H9 (cell line): ENCODE measurements at regions not wholly inside any gene's neighbourhood (a gene's known extent, or its start where the extent isn't known, plus 50 kb on each side); places are given as distances from the start of the nearest gene placed in this dataset.
"Not testable (repeated sequence)": the region's sequence is repeated elsewhere in the genome, so short reads cannot be mapped to it uniquely, and the experiment has no call there.

Experiments
- DNase-seq: peaks from one replicate; pipeline ENCODE4 v3.0.0-alpha.2; 2017
- H2AFZ ChIP-seq: one replicate; pipeline ENCODE4 v1.6.1; 2013; ENCODE audit warnings: mild to moderate bottlenecking, low read length, control low read depth, moderate library complexity
- H2AK5ac ChIP-seq: 2 replicates; pipeline ENCODE4 v1.6.1; 2013; ENCODE audit warnings: low read length, control low read depth, mixed read lengths; ENCODE audit not compliant: insufficient read length
- H2BK120ac ChIP-seq: one replicate; pipeline ENCODE4 v1.6.1; 2013; ENCODE audit warnings: low read depth, mild to moderate bottlenecking, low read length, control low read depth, inconsistent platforms; ENCODE audit not compliant: poor library complexity, severe bottlenecking
- H2BK12ac ChIP-seq: 2 replicates; pipeline ENCODE4 v1.6.1; 2013; ENCODE audit warnings: low read length, control low read depth, mixed read lengths, low read depth; ENCODE audit not compliant: insufficient read length
- H2BK15ac ChIP-seq: 2 replicates; pipeline ENCODE4 v1.6.1; 2013; ENCODE audit warnings: low read depth, low read length, control low read depth
- H2BK20ac ChIP-seq: one replicate; pipeline ENCODE4 v1.6.1; 2013; ENCODE audit warnings: low read depth, mild to moderate bottlenecking, low read length, control low read depth, inconsistent platforms; ENCODE audit not compliant: poor library complexity, severe bottlenecking
- H2BK5ac ChIP-seq: 2 replicates; pipeline ENCODE4 v1.6.1; 2013; ENCODE audit warnings: low read length, control low read depth, mixed read lengths; ENCODE audit not compliant: insufficient read length
- H3K14ac ChIP-seq: 2 replicates; pipeline ENCODE4 v1.6.1; 2013; ENCODE audit warnings: low read length, control low read depth; ENCODE audit not compliant: insufficient read depth
- H3K18ac ChIP-seq: 2 replicates; pipeline ENCODE4 v1.6.1; 2013; ENCODE audit warnings: low read depth, mild to moderate bottlenecking, mixed read lengths, low read length, control low read depth; ENCODE audit not compliant: insufficient read length
- H3K23ac ChIP-seq: 2 replicates; pipeline ENCODE4 v1.6.1; 2013; ENCODE audit warnings: low read length, control low read depth, mixed read lengths, low read depth; ENCODE audit not compliant: insufficient read length
- H3K23me2 ChIP-seq: 2 replicates; pipeline ENCODE4 v1.6.1; 2013; ENCODE audit warnings: low read depth, mild to moderate bottlenecking, mixed read lengths, low read length, control low read depth; ENCODE audit not compliant: insufficient read length, poor library complexity, severe bottlenecking
- H3K27ac ChIP-seq: 2 replicates; pipeline ENCODE4 v1.5.1; 2013; ENCODE audit warnings: low read length, control low read depth, mixed read lengths, low read depth; ENCODE audit not compliant: insufficient read length
- H3K27me3 ChIP-seq: 2 replicates; pipeline ENCODE4 v1.6.1; 2013; ENCODE audit warnings: low read length, control low read depth, inconsistent platforms; ENCODE audit not compliant: insufficient read depth
- H3K4ac ChIP-seq: 2 replicates; pipeline ENCODE4 v1.6.1; 2013; ENCODE audit warnings: low read depth, mild to moderate bottlenecking, control low read depth, inconsistent platforms, low read length, moderate library complexity
- H3K4me1 ChIP-seq: 2 replicates; pipeline ENCODE4 v1.6.1; 2013; ENCODE audit warnings: low read length, control low read depth, inconsistent platforms; ENCODE audit not compliant: insufficient read depth
- H3K4me2 ChIP-seq: 2 replicates; pipeline ENCODE4 v1.6.1; 2013; ENCODE audit warnings: low read length, control low read depth, mixed read lengths; ENCODE audit not compliant: insufficient read length, insufficient read depth
- H3K56ac ChIP-seq: 2 replicates; pipeline ENCODE4 v1.6.1; 2013; ENCODE audit warnings: low read depth, mild to moderate bottlenecking, mixed read lengths, low read length, control low read depth; ENCODE audit not compliant: insufficient read length
- H3K79me1 ChIP-seq: 2 replicates; pipeline ENCODE4 v1.6.1; 2013; ENCODE audit warnings: low read depth, mild to moderate bottlenecking, moderate library complexity, low read length, control low read depth, inconsistent platforms; ENCODE audit not compliant: insufficient read depth, poor library complexity, severe bottlenecking
- H3K79me2 ChIP-seq: 2 replicates; pipeline ENCODE4 v1.6.1; 2013; ENCODE audit warnings: low read length, control low read depth, inconsistent platforms; ENCODE audit not compliant: insufficient read depth
- H3K9ac ChIP-seq: 2 replicates; pipeline ENCODE4 v1.6.1; 2013; ENCODE audit warnings: low read length, control low read depth, mixed read lengths; ENCODE audit not compliant: insufficient read length; ENCODE audit errors: extremely low read depth
- H3K9me3 ChIP-seq: one replicate; pipeline ENCODE4 v1.6.1; 2013; ENCODE audit warnings: low read depth, low read length, inconsistent platforms; ENCODE audit not compliant: control insufficient read depth
- H3T11ph ChIP-seq: one replicate; pipeline ENCODE4 v1.6.1; 2013; ENCODE audit warnings: mild to moderate bottlenecking, low read length, control low read depth, inconsistent platforms
- H4K20me1 ChIP-seq: one replicate; pipeline ENCODE4 v1.6.1; 2013; ENCODE audit not compliant: control insufficient read depth, insufficient read length, insufficient read depth
- H4K5ac ChIP-seq: 2 replicates; pipeline ENCODE4 v1.6.1; 2013; ENCODE audit warnings: low read depth, mild to moderate bottlenecking, mixed read lengths, low read length, control low read depth; ENCODE audit not compliant: insufficient read length
- H4K8ac ChIP-seq: replicated peaks from 2 replicates; pipeline ENCODE4 v1.6.1; 2013; ENCODE audit warnings: low read length, control low read depth, mixed read lengths, low read depth; ENCODE audit not compliant: insufficient read length
- H4K91ac ChIP-seq: 2 replicates; pipeline ENCODE4 v1.6.1; 2013; ENCODE audit warnings: low read depth, mild to moderate bottlenecking, moderate library complexity, mixed read lengths, low read length, control low read depth; ENCODE audit not compliant: insufficient read length
- H3K27ac Mint-ChIP-seq, 3 experiments: 2 replicates in 2 of 3; 3 replicates in 1 of 3; pipeline ENCODE4 v1.8.0; 2020 to 2021; ENCODE audit warnings: mixed read lengths in 3 of 3, mild to moderate bottlenecking in 1 of 3, moderate library complexity in 1 of 3
- H3K27me3 Mint-ChIP-seq: 2 replicates; pipeline ENCODE4 v1.8.0; 2021; ENCODE audit warnings: low read depth, mild to moderate bottlenecking, moderate library complexity, mixed read lengths
- H3K36me3 Mint-ChIP-seq, 3 experiments: 2 replicates in 2 of 3; 3 replicates in 1 of 3; pipeline ENCODE4 v1.8.0; 2020 to 2021; ENCODE audit warnings: low read depth in 3 of 3, mixed read lengths in 3 of 3; ENCODE audit not compliant: insufficient read depth in 1 of 3
- H3K4me1 Mint-ChIP-seq, 2 experiments: 2 replicates each; pipeline ENCODE4 v1.8.0; 2020; ENCODE audit warnings: mixed read lengths in 2 of 2
- H3K4me3 Mint-ChIP-seq, 2 experiments: 2 replicates in 1 of 2; 3 replicates in 1 of 2; pipeline ENCODE4 v1.8.0; 2020 to 2021; ENCODE audit warnings: mild to moderate bottlenecking in 2 of 2, mixed read lengths in 2 of 2, moderate library complexity in 1 of 2
- H3K9me3 Mint-ChIP-seq, 2 experiments: 2 replicates in 1 of 2; 3 replicates in 1 of 2; pipeline ENCODE4 v1.8.0; 2020; ENCODE audit warnings: mild to moderate bottlenecking in 2 of 2, mixed read lengths in 2 of 2, moderate library complexity in 1 of 2
- WGBS: extraction: QIAGEN DNeasy Blood & Tissue Kit; methylation state at CpG from one replicate; pipeline ENCODE4 v1.1.7; 2013; ENCODE audit warnings: missing lambda C conversion rate, low lambda C conversion rate, mixed read lengths; ENCODE audit not compliant: insufficient read length; ENCODE audit errors: extremely low coverage; 5-methylcytosine and 5-hydroxymethylcytosine counted together

- H3K27me3 ChIP-seq, H3K27me3 Mint-ChIP-seq, DNase-seq, H3K4me1 Mint-ChIP-seq, H2BK120ac ChIP-seq, H3K79me2 ChIP-seq, H4K8ac ChIP-seq, H3K27ac Mint-ChIP-seq, H2BK20ac ChIP-seq, H3K9ac ChIP-seq, H4K20me1 ChIP-seq, H2BK15ac ChIP-seq, H2BK5ac ChIP-seq, H2BK12ac ChIP-seq, H3K23ac ChIP-seq, H2AK5ac ChIP-seq, H3K4me3 Mint-ChIP-seq, H3K4ac ChIP-seq, H3K27ac ChIP-seq, H3K9me3 ChIP-seq, H3K79me1 ChIP-seq, H3K4me1 ChIP-seq, H4K91ac ChIP-seq, H3K56ac ChIP-seq, H3K14ac ChIP-seq, H2AFZ ChIP-seq, H3K23me2 ChIP-seq, H4K5ac ChIP-seq, H3K18ac ChIP-seq, H3K4me2 ChIP-seq, H3K9me3 Mint-ChIP-seq, H3K36me3 Mint-ChIP-seq, H3T11ph ChIP-seq: not testable (repeated sequence)
- WGBS, result no CpG with 5 or more reads among the region's 5 CpGs
Measured at GRCh38 chr1:120624565-120625064, 99.1 kb upstream of the NBPF26 start.

DNA sequence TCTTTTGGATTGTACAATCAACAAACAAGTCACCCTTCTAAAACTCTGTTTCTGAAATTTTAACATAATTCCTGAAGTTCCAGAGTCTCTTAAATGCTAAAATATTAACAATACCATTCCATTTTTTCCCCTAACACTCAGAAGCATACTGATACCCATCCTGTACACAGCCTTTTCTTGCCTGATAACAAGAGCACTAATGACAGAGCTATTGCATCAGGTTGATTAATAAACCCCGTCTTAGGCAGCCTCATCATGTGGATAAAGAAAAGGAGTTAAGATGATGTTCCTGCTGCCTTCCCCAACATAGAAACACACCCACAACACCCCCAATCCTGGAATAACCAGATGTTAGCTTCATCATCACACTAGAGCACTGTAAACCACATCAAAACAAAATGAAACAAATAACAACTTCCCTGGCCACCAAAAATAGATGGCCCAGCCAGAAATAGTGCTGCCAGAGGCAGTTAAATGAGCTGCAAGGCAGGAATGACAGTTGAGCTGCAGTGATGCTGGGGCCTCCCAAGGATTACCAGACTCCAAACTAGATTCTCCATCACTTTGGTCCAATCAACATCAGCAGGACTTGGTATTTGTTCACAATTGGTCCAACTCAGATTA, 93.8 kb upstream of the NBPF26 start:
- not testable (repeated sequence) for H4K8ac ChIP-seq, H3K23me2 ChIP-seq, H3K27me3 Mint-ChIP-seq, H4K5ac ChIP-seq, H3K4me2 ChIP-seq, H2BK5ac ChIP-seq, H3K14ac ChIP-seq, H3K18ac ChIP-seq, H4K91ac ChIP-seq, H3T11ph ChIP-seq, H3K4me1 Mint-ChIP-seq, H3K36me3 Mint-ChIP-seq, H3K79me2 ChIP-seq, H3K9me3 ChIP-seq, H2AFZ ChIP-seq, DNase-seq, H3K56ac ChIP-seq, H2BK12ac ChIP-seq, H3K23ac ChIP-seq, H3K4me3 Mint-ChIP-seq, H4K20me1 ChIP-seq, H2BK120ac ChIP-seq, H3K27ac Mint-ChIP-seq, H3K27ac ChIP-seq, H2AK5ac ChIP-seq, H3K27me3 ChIP-seq, H2BK15ac ChIP-seq, H3K4ac ChIP-seq, H3K79me1 ChIP-seq, H2BK20ac ChIP-seq, H3K9me3 Mint-ChIP-seq, H3K4me1 ChIP-seq, H3K9ac ChIP-seq
- no CpG with 5 or more reads among the region's 1 CpG for WGBS
